ENCODE measurements at regions not wholly inside any gene's neighbourhood (a gene's known extent, or its start where the extent isn't known, plus 50 kb on each side); places are given as distances from the start of the nearest gene placed in this dataset.

DNA sequence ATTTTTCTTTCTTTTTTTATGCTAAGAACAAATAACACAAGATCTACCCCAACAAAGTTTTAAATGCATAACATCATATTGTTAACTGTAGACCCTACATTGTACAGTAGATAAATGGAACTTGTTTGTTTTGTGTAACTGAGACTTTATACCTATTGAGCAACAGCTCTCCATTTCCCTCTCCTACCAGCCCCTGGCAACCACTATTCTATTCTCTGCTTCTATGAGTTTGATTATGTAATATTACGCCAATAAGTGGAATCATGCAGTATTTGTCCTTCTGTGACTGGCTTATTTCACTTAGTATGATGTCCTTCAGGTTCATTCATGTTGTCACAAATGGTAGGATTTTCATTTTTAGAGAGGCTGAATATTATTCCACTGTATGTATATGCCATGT is 308.2 kb upstream of the PRR16 start:
- TF ChIP-seq, protein P1, sequence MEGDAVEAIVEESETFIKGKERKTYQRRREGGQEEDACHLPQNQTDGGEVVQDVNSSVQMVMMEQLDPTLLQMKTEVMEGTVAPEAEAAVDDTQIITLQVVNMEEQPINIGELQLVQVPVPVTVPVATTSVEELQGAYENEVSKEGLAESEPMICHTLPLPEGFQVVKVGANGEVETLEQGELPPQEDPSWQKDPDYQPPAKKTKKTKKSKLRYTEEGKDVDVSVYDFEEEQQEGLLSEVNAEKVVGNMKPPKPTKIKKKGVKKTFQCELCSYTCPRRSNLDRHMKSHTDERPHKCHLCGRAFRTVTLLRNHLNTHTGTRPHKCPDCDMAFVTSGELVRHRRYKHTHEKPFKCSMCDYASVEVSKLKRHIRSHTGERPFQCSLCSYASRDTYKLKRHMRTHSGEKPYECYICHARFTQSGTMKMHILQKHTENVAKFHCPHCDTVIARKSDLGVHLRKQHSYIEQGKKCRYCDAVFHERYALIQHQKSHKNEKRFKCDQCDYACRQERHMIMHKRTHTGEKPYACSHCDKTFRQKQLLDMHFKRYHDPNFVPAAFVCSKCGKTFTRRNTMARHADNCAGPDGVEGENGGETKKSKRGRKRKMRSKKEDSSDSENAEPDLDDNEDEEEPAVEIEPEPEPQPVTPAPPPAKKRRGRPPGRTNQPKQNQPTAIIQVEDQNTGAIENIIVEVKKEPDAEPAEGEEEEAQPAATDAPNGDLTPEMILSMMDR (IDR thresholded peaks at IDR 0.05; ENCODE audit: low read depth, low read length), result no peak
- no peak overlapping the region for H3K27ac ChIP-seq
- H3K27me3 ChIP-seq (ENCODE audit: insufficient read depth, low read depth, severe bottlenecking), result no peaks in the 10 kb centered on the region
- H3K4me3 ChIP-seq (ENCODE audit: low read depth, low read length), result no peak overlapping the region
- H3K9me3 ChIP-seq (ENCODE audit: severe bottlenecking), result no peaks in the 10 kb centered on the region
- DNase-seq, result no peak
- H3K36me3 ChIP-seq, result no peaks in the 10 kb centered on the region

DNA sequence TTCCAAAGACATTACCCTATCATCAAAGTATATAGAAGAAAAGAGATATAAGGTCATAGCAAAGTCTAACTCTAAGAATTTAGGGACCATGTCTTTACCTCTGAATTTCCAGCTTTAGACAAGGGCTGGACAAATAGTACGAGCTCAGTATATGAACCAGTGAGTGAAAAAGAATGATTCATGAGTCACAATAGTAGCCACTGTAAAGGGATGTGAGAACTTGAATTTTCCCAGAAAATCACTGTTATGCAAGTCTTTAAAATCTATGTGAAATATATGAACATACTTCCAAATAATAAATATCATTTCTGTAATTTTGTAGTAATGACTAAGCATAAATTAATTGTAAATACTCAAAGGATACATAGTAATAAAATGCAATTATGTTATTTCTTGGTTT is 305.9 kb upstream of the PRR16 start:
- DNase-seq, result no peak
- H3K9me3 ChIP-seq (ENCODE audit: severe bottlenecking), result no peaks in the 10 kb centered on the region
- TF ChIP-seq, protein P1 (IDR thresholded peaks at IDR 0.05; ENCODE audit: low read depth, low read length), result no peak
- no peak overlapping the region for H3K27ac ChIP-seq
- no peak overlapping the region for H3K4me3 ChIP-seq (ENCODE audit: low read depth, low read length)
- no peaks in the 10 kb centered on the region for H3K36me3 ChIP-seq
- H3K27me3 ChIP-seq (ENCODE audit: insufficient read depth, low read depth, severe bottlenecking), result no peaks in the 10 kb centered on the region

DNA sequence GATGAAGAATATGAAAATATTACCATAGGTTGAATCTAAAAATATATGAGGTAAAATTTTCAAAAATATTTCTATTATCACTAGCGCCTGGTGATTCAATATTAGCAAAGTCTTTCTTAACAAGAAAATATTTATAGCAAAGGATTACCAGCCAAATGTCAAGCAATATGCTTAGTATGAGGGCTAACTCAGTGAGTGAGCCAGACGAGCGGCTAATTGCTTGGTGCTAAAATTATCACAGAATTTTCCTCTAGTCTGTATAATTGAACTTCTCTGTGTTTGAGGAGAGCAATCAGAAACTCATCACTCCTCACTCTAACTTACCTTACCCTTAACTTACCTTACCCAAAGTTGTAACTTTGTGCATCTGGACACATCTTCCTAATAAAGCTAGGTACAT is 304.9 kb upstream of the PRR16 start:
- no peak for DNase-seq
- TF ChIP-seq, protein P1 (IDR thresholded peaks at IDR 0.05; ENCODE audit: low read depth, low read length), result no peak
- H3K4me3 ChIP-seq (ENCODE audit: low read depth, low read length), result no peak overlapping the region
- H3K36me3 ChIP-seq, result no peaks in the 10 kb centered on the region
- H3K9me3 ChIP-seq (ENCODE audit: severe bottlenecking), result no peaks in the 10 kb centered on the region
- no peak overlapping the region for H3K27ac ChIP-seq
- no peaks in the 10 kb centered on the region for H3K27me3 ChIP-seq (ENCODE audit: insufficient read depth, low read depth, severe bottlenecking)

DNA sequence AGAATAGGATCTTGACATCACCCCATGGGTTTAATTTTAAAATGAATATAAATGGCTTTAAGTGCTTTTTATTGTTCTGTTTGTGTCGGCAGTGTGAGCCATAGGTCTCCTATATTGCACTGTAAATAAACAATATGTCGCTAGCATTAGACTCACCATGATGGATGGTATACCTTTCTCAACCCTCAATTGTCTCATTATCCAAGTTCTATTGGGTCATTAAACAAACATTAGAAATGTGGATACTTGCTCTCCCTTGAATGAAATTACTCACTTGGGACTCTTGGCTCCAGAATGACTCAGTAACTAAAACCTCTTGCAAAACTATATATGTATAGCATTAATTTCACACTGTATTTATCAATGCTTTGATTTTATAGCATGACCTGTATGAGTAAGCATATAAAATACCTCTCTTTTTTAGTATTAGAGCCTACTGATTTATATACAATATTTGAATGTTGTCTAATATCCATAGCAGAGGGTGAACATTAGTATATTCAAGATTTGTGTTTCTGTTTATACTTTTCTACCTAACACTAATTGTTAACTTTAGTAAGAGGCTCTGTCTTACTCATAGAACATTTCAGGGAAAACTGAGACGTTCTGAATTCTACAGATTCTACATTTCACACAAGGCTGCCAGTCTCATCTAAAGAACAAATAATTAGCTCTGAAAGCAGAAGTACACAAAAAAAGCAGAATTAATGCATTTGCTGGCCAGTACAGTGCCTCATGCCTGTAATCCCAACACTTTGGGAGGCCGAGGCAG is 303.8 kb upstream of the PRR16 start:
- no peaks in the 10 kb centered on the region for H3K27me3 ChIP-seq (ENCODE audit: insufficient read depth, low read depth, severe bottlenecking)
- no peak overlapping the region for H3K27ac ChIP-seq
- DNase-seq, result no peak
- H3K4me3 ChIP-seq (ENCODE audit: low read depth, low read length), result no peak overlapping the region
- TF ChIP-seq, protein P1 (IDR thresholded peaks at IDR 0.05; ENCODE audit: low read depth, low read length), result no peak
- H3K9me3 ChIP-seq (ENCODE audit: severe bottlenecking), result no peaks in the 10 kb centered on the region
- H3K36me3 ChIP-seq, result no peaks in the 10 kb centered on the region

DNA sequence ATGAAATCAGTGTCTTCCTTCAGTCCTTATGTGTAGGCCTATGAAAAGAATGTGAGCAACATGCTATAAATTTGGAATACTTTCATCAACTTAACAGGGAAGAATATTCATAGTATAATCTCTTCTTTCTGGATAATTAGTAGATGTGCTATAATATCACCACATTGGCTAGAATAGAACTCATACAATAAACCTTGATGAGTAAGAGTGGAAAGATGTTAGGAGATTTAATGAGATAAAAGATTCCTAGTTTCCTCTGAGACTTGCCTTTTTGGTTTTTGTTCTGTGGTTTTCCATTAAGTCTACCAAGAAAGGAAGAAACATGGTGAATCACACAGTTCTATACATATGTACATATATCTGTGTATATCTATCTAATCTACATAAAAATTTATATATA is 301.8 kb upstream of the PRR16 start:
- DNase-seq, result no peak

More for the DNA sequence above, 301.8 kb upstream of the PRR16 start:
- Histone ChIP-seq H3K9me3 (ENCODE audit: severe bottlenecking) (no peaks in the 10 kb centered on the region), H3K27ac (no peak overlapping the region), H3K36me3 (no peaks in the 10 kb centered on the region), H3K27me3 (ENCODE audit: insufficient read depth, low read depth, severe bottlenecking) (no peaks in the 10 kb centered on the region), H3K4me3 (ENCODE audit: low read depth, low read length) (no peak overlapping the region)
- TF ChIP-seq, protein P1 (IDR thresholded peaks at IDR 0.05; ENCODE audit: low read depth, low read length), result no peak

Data from WERI-Rb-1 (cell line).